Inflammatory macrophage (primary cell): ENCODE measurements at regions not wholly inside any gene's neighbourhood (a gene's known extent, or its start where the extent isn't known, plus 50 kb on each side); places are given as distances from the start of the nearest gene placed in this dataset.

Source experiments
- DNase-seq, 2 donors: peaks; one replicate each; pipeline ENCODE4 v3.0.0-alpha.2; 2020 to 2022

DNA sequence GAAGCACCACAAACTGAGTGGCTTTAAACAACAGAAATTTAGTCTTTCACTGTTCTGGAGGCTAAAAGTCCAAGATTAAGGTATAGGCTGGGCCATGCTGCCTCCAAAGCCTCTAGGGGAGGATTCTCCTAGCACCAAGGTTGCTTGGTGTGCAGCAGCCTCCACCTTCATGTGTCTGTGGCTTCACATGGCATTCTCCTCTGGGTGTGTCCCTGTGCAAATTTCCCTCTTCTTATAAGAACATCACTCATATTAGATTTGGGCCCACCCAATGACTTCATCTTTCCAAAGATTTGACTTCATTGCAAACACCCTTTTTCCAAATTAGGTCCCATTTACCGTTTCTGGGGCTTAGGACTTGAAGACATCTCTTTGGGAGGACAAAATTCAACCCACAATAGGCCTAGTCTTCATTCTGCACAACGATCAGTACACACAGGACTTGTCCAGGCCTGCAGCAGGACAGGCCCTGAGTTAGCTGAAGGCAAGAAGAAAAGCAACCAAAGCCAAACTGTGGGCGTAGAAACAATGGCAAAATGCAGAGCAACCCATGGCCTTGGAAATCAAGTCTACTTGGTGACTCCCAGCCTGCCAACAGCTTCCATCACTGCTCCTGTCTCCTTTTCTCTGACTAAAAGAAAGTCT lies 521.2 kb upstream of the NBEA start:
- no peak for DNase-seq

DNA sequence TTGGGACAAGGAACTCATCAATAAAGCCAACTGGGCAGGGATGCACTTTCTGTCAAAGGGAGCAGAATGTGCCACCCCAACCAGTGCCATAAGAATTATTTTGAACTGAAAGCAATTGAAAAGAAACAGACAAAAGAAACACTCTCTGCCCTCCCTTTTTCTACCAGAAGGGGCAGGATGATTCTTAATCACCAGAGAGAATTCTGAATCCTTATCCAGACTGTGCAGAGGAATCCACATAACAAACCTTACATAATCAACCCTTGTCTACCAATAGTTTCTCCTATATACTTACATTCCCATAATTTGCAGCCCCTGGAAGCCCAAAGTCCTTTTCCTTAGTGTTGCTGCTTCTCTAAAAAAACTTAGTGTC lies 520.7 kb upstream of the NBEA start:
- no peak for DNase-seq

DNA sequence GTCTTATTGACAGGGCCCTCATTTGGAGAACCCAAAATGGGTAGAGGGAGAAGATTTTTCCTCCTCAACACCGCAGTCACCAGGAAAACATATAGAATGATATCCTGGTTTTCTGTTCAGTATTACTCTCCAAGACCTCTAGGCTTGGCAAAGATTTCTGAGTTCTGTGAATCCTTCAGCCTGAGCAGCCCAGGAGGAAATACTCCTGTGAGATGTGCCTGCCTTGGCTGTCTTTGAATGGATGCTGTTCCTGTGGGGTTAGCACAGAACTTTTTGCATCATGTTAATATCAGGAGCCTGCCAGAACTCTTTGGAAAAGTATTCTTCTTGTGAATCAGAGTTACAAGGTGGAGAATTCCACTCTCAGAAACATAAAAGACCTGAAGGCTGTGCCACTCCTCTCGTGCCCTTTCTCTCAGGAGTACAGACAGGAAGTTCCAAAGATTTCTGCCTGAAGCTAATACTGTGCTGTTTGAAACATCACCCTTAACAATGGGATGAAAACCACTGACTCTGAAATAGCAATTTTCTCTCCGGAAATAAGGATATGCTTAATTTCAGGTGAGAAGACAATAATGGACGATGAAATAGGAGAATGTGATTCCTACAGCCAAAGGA lies 520.1 kb upstream of the NBEA start:
- DNase-seq = no peak

DNA sequence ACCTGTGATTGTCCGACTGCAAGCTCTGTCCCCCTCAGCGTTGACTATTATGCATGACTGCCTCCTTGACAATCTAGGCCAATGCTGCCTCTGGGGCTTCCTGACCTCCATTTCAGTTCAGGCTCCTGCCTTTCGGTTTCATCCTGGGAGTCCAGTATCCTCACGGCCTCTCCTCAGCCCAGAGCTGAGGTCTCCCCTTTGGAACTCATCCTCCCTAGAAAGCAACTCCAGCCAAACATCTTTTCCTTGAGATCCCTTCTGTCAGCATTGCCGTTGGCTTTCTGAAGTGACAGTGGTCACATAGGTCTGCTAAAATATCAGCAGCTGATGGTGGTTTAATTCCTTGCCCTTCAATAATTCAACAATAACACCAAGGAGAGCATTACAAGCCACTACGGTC lies 519.1 kb upstream of the NBEA start:
- no peak for DNase-seq

DNA sequence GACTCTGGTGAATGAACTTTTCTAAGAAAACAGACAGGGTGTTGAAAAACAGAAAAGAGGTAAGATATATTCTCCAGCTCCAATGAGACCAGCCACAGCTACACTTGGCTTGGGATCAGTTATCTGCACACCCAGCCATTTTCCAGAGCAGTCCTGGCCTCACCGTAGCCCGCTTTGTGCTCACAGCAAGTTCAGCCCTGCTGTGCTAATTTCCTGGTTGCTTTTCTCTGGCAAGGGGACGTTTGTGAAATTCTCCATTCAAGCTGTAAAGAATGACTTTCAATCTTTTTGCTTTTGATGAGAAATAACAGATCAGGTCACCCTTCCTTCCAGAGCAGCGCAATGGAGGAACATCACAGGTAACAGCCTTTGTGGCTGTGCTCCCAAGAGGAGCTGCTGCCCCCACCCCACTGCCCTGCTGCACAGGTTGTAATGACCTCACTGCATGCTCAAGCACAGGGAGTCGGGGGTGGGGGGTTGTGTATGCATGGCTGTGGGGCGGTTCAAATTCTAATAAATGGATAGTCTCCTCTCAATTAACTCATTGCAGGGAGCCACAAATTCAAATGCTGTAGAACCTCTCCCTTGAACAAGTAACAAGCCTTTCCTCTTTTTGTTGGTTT lies 516.6 kb upstream of the NBEA start:
- DNase-seq = no peak

DNA sequence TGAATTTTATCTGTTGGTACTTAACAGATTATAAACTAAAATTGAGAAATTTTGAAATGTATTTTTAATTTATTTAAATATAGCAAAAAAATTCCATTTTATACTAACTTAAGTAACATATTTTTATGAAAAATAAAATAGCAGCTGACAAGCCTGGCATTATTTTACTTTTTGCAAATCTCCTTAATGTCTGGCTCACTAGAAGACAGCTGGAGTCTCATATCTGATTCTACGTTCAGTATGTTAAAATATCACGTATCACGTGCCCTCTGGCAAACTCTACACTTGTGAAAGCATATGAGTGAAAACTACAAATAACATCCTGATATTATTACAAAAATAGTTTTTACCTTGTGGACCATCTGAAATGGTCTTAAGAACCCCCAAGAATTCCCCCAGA lies 513.2 kb upstream of the NBEA start:
- no peak for DNase-seq

DNA sequence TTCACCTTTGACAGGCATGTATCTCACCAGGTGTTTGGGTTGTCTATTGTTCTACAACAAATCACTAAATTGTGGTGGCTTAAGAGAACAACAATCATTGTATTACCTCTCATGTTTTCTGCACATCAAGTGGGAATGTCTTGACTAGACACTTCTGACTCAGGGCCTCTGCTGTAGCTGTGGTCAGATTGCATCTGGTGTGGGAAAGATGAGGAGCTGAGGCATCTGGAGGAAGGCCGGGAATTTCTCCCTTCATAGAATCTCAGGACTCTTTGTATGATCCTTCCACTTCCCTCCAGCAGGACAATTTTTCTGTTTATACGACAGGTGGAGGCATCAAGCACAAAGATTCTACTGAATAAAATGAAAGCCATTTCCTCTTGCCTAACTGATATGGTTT lies 511.8 kb upstream of the NBEA start:
- DNase-seq = no peak

DNA sequence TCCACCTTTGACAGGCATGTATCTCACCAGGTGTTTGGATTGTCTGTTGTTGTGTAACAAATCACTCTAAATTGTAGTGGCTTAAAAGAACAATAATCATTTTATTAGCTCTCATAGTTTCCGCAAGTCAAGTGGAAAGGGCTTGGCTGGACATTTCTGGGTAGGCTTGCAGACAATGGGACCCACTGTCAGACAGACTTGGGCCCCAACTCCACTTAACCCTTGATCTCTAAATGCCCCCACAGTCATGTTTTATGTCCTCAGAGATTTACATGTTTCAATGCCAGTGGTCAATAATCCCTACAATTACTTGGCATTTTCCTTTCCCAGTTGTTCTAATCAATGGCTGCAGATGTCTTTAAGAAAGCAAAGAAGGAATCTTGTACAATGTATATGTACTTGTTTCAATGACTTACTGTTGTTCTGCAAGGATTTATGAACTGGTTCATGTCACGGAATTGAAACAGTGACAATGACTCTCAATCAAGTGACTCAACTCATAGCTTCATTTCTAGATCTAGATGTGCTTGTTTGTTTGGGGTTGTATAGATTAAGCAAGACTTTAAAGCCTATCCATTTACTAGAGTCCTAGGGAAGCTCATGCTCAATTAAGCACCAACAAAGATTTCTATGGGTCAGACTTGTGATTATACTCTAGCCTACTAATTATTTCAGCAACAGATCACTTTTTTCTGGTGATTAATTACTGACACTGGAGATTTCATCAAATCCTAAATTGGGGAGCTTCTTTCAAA lies 510.1 kb upstream of the NBEA start:
- no peak for DNase-seq

DNA sequence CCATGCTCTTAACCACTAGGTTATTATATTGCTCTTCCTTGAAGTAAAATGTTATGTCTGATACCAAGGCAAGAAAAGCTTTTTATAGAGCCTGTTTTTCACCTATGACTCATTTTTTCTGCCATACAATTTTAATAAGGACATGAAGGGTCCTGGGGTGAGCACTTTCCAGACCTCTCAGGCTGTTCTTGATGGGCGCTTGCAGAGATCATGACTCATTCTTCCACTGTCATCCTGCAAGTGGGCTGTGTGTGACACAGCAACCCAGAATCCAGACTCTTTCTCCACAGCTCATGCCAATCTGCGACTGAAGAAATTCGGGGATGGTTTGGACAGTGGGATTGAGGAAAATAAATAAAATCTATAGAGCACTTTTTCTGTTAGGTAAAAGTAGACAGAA lies 506.7 kb upstream of the NBEA start:
- DNase-seq = no peak

DNA sequence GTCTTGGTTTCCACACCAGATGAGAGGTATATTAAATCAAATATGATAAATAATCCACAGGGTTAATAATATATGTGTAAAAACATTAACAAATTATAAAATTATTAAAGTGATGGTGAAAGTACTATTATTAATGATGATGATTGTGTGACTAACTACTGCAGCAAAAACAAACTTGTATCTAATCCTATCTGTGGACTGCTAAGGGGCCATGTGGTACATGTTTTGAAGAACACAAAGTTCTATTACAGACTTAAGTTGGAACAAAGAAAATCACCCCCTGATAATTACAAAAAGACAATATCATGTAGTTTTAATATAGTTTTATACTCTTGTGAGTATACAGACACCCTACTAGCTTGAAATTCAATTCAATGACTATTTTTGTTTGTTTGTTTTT lies 504.2 kb upstream of the NBEA start:
- DNase-seq = no peak

DNA sequence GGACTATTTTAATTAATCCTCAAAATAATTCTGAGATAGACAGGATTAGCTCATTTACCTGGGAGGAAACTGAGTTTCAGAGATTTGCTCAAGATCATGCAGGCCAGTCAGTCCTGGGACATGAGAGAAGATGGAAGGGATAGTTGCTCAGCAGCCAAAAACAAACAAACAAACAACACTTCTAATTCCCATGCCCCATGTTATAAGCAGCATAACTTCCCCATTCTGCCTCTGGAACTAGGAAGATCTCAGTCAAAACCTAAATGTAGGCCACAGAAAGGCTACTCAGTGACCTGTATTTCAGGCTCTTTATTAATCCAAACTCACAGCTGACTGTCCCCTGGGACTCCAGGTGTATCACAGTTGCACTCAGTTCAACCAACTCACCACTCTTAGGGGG lies 489.2 kb upstream of the NBEA start:
- no peak for DNase-seq

DNA sequence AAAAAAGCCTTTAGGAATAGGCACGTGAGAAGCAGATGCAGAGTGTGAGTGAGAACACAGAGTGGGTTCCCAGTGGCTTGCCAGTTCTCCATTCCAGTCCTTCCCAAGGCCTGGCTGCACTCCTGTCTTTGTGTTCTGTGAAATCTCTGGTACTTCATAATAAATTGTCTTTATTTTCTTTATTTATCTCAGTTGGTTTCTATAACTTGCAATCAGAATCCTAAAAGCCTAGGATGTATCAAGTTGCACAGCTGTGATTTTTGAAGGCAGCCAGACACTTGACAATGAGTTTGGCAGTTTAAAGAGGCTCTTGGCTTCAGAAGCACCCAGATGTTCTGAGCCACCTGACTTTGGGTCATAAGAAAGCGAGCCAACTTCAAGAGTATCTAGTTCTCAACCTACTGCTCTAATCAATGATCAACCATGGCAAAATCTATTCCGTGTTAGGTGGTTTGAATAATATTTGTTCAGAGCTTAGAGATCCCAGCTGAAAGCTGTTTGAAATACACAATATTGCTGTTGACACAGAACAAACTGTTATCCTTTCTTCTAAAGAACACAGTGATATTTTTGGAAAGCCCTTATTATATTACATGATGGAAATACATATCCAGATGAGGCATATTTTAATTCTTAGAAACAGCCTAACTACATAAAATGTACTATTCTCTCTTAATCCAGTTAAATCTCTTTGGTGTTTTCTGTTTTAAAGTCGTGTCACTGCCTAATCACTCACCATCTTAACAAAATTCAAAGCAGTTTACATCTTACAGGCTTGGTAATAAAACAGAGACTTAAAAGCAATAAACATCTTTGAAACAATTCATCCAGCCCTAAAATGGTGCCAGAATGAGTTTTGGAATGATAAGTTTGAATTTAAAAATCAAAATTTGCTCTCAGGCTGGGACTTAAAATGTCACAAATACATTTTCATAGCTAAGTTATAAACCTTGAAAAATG lies 483.0 kb upstream of the NBEA start:
- DNase-seq = no peak

DNA sequence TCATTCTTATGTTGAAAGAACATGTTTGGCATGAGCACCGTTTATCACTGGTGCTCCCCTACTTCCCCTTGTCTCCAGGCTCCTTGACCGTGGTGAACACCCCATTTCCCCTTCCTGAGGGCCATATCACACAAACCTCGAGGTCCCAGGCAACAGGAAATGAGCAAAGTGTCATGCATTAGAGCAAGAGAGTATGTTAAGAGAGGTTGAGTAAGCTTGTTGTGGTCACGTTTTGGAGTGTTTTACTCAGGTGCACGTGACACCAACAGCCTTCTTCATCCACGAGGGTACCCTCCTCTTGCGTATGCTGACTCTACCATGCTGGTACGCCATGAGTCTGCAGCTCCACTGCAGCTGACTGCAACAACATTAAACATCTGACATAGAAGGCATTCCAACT lies 482.2 kb upstream of the NBEA start:
- DNase-seq = no peak

DNA sequence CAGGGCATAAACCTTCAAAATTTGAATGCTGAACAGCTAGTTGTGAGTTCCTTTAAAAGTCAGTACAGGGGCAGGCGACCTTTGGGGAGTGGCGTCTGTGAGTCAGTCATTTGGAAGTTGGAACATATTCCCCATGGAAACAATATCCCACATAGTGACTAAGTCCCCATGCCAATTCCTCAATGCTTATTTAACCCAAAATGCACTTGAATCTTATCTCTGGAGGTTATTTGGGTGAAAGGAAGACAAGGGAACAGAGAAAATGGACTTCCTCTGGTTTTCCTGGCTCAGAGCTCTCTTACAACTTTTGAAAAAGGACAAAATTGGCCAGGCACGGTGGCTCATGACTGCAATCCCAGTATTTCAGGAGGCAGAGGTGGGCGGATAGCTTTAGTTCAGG lies 479.2 kb upstream of the NBEA start:
- no peak for DNase-seq

DNA sequence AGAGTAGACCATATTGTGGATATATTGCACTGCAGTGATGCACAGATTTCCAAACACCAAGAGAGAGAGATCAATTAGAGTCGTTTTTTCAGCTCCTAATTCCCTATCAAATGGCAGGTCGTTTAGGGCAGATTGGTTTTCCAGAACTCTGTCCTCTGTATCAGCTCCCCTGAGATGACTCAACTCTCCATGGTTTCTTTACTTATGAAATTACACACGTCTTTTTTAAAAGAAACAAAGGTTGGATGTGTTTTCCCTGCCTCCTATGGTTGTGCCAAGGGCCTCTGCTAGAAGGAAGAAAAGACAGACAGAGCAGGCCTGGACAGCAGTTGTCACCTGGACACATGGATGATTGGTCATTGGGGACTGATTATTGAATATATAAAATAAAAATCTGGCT lies 478.1 kb upstream of the NBEA start:
- DNase-seq = no peak

DNA sequence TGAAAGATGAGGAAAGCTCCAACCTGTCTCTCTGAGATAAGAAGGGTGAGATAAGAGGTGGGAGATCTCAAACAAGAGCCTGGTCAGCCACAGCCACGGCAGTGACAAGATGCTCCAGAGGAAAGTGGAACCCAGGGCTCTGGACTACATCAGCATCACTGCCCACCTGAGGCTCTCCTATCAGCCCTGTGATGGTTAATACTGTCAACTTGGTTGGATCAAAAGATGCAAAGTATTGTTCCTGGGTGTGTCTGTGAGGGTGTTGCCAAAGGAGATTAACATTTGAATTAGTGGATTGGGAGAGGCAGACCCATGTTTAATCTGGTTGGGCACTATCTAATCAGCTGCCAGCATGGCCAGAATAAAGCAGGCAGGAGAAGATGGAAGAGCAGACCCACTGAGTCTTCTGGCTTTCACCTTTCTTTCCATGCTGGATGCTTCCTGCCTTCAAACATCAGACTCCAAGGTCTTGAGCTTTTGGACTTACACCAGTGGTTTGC lies 476.6 kb upstream of the NBEA start:
- DNase-seq = no peak

DNA sequence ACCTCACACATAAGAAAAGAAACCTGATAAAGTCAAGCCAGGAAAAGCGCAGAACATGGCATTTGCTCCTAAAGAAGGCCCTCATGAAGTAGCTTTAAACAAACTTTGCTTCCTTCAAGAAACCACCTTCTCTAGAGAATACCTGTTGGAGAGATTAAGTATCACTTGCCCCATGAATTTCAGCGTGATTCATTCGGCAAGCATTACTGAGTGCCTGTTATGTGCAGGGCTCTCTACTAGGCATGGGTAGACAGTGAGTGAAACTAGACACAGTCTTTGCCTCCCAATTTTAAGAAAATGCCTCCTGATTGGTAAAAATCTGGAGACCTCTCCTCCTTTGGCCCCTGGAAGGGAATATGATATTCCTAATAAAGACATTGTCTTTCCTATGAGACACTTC lies 475.8 kb upstream of the NBEA start:
- DNase-seq = no peak

DNA sequence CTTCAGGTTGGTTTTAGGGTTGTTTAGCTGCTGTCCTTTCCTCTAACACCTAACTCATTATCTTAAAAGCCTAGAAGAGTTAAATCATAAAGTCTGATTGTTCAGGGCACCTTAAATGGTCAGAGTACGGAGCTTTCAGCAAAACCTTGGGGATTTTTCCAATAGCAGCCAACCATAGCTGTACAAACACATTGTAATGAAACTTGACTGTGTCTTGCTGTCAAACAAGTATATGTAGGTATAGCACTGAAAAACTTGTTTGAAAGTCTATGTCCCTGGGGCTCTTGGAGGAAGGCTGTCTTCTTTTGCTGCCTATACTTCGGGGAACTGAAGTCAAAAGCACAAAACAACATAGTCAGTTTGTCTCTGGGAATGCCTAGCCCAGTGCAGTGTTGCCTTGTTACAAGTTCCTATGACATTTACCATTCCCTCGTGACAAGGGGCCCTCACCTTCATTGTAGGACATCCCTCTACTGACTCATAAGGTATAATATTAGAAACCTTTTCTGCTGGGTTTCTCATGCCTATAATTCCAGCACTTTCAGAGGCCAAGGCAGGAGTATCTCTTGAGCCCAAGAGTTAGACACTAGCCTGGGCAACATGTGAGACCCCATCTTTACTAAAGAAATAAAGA lies 474.5 kb upstream of the NBEA start:
- no peak for DNase-seq

DNA sequence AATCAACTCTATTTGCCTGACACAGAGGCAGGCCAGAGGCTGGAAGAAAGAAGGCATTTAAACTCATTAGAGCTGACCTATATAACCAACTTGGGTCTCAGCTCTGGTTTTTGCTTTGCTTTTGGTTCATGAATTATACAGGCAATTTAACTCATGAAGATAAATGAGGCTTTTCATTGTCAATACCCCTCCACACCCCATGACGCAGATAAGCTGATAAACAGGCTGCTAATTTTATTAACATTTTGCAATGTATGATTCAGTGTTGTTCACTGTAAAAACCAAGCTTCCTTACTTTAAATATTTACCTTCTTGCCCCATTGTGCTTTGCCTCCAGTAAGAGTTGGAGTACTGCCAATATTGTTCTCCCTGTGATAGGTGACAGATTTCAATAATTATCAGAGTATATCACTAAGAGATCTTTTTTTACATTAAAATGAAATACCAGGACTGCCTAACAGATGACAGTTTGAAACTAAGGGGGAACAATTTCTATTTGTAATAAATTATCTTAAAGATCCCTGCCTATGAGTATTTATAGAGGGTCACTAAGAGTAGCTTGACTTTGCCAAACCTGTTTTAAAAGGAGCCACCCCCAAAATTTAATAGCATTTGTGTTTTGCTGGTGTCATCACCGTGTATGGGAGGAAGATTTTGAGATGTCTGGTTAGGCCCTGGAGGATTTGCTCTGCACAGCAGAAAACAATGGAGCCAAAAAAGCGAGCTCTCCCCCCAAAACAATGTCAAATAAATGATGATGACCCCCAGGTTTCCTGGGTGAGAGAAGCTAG lies 472.7 kb upstream of the NBEA start:
- DNase-seq = no peak

DNA sequence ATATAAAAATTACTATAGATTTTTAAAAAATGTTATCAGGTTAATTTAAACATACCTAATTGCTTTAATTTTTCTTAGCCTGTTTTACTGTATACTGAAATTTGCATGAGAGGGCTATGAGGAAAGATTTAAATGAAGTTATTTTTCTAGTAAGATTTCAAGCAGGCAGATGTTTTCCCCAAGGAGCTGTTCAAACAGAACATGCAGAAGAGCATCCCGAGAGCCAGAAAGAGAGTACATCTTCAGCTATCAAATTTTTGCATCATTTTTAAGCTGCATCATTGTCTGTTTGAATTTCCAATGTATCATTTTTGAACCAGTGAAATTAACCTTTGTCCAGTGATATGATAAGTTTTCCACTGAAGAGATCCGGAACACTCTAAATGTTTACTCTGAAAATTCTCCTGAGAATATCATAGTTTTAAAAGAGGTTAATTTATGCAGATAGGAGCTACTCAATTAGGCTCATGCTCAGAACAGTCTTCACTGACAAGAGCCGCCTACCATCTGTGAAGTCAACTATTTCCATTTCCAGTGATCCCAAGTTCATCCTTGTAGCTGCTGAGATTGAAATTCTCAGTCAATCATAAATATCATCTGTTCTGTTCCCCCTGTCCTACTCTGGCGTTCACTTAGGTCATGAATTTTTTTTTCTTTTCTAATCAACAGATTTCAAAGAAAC lies 467.7 kb upstream of the NBEA start:
- DNase-seq = no peak

DNA sequence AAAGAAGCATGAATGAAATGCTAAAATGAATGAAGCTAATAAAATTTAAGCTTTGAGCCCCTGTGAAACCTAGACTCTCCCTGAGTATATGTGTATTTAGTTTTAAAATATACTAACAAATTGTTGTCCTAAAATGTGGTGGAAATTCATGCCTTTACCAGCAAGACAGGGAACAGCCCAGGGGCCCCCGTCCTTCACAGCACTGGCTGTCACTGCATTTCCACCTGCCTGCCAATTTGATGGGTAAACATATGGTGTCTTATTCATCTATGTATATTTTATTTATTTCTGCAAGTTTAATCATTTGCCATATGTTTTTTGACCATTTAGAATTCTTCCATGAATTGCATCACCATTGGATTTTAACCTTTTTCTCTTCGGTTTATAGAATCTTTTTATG lies 463.7 kb upstream of the NBEA start:
- no peak for DNase-seq
